ENCODE measurements at regions not wholly inside any gene's neighbourhood (a gene's known extent, or its start where the extent isn't known, plus 50 kb on each side); places are given as distances from the start of the nearest gene placed in this dataset.

DNA sequence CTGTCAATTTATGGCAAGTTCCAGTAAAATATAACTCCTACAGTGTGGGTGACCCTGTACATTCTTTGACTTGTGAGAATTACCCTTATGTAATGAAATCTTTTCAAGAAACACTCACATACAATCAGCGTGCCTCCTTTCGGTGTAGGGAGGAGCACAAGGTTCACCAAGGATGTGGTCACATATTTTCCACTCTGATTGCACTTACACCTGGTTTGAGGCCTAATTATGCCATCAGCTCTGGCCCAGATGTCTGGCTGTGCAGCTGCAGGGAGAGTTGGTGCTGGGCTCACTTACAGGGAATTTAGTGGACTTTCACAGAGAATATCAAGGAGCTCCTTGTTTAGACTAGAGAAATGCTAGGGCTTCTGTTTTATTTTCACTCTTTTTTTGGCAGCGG lies 146.0 kb upstream of the STEAP4 start (continued):
- TF ChIP-seq, protein P1, sequence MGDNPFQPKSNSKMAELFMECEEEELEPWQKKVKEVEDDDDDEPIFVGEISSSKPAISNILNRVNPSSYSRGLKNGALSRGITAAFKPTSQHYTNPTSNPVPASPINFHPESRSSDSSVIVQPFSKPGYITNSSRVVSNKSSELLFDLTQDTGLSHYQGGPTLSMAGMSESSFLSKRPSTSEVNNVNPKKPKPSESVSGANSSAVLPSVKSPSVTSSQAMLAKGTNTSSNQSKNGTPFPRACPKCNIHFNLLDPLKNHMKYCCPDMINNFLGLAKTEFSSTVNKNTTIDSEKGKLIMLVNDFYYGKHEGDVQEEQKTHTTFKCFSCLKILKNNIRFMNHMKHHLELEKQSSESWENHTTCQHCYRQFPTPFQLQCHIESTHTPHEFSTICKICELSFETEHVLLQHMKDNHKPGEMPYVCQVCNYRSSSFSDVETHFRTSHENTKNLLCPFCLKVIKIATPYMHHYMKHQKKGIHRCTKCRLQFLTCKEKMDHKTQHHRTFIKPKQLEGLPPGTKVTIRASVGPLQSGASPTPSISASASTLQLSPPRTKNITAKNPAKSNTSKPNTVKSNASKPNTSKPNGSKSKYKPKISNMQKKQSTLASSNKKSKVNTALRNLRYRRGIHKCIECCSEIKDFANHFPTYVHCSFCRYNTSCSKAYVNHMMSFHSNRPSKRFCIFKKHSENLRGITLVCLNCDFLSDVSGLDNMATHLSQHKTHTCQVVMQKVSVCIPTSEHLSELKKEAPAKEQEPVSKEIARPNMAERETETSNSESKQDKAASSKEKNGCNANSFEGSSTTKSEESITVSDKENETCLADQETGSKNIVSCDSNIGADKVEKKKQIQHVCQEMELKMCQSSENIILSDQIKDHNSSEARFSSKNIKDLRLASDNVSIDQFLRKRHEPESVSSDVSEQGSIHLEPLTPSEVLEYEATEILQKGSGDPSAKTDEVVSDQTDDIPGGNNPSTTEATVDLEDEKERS (tag by site-specific recombination; IDR thresholded peaks at IDR 0.05), result no peak
- TF ChIP-seq KLF9 (tag by site-specific recombination; IDR thresholded peaks at IDR 0.05; ENCODE audit: low read depth), result no peak
- TF ChIP-seq, protein P2, sequence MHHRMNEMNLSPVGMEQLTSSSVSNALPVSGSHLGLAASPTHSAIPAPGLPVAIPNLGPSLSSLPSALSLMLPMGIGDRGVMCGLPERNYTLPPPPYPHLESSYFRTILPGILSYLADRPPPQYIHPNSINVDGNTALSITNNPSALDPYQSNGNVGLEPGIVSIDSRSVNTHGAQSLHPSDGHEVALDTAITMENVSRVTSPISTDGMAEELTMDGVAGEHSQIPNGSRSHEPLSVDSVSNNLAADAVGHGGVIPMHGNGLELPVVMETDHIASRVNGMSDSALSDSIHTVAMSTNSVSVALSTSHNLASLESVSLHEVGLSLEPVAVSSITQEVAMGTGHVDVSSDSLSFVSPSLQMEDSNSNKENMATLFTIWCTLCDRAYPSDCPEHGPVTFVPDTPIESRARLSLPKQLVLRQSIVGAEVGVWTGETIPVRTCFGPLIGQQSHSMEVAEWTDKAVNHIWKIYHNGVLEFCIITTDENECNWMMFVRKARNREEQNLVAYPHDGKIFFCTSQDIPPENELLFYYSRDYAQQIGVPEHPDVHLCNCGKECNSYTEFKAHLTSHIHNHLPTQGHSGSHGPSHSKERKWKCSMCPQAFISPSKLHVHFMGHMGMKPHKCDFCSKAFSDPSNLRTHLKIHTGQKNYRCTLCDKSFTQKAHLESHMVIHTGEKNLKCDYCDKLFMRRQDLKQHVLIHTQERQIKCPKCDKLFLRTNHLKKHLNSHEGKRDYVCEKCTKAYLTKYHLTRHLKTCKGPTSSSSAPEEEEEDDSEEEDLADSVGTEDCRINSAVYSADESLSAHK (tag by site-specific recombination; IDR thresholded peaks at IDR 0.05), result no peak
- TF ChIP-seq, protein P3, sequence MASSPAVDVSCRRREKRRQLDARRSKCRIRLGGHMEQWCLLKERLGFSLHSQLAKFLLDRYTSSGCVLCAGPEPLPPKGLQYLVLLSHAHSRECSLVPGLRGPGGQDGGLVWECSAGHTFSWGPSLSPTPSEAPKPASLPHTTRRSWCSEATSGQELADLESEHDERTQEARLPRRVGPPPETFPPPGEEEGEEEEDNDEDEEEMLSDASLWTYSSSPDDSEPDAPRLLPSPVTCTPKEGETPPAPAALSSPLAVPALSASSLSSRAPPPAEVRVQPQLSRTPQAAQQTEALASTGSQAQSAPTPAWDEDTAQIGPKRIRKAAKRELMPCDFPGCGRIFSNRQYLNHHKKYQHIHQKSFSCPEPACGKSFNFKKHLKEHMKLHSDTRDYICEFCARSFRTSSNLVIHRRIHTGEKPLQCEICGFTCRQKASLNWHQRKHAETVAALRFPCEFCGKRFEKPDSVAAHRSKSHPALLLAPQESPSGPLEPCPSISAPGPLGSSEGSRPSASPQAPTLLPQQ (tag by site-specific recombination; IDR thresholded peaks at IDR 0.05), result no peak
- TF ChIP-seq ZFP37 (tag by site-specific recombination; IDR thresholded peaks at IDR 0.05), result no peak

DNA sequence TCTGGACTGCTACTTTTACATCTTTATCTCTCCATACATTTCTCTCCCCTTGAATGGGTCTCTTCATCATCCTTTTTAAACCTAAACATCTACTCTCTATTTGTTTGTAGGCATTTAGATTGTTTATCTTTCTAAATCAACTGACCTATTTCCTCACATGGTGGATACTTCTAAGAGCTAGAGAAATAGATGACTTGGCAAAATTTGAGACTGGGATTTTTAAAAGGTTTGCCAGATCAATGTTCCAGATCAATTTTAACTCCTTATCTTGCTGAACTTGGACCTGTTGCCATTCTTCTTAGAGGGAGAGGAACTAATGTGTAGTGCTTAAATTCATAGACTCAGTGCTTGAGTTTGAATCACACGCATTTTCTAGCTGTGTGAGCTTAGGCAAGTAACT lies 144.2 kb upstream of the STEAP4 start:
- Histone ChIP-seq H3K4me3 (ENCODE audit: low read depth, low read length) (no peak overlapping the region), H3K27ac (ENCODE audit: extremely low read depth, low read depth, low read length) (no peak overlapping the region), H3K36me3 (ENCODE audit: control insufficient read depth in 2 of 2, insufficient read depth in 1 of 2, low read length in 2 of 2) (no peaks in the 10 kb centered on the region), H3K4me1 (ENCODE audit: control insufficient read depth, insufficient read depth, low read length) (no peaks in the 10 kb centered on the region), H3K9me3 (ENCODE audit: control insufficient read depth, insufficient read depth, low read depth, low read length) (no peaks in the 10 kb centered on the region)
- ChIA-PET POLR2A (no interaction called here), CTCF (interaction anchor here (0.8 kb wide), 1 partner anchor 19 kb away, joined by 3 read pairs; no protein-coding TSS in a partner anchor)
- no peak for TF ChIP-seq ZNF266 (tag by site-specific recombination; IDR thresholded peaks at IDR 0.05; ENCODE audit: low read depth)
- no peak for TF ChIP-seq GLI4 (tag by site-specific recombination; IDR thresholded peaks at IDR 0.05)

DNA sequence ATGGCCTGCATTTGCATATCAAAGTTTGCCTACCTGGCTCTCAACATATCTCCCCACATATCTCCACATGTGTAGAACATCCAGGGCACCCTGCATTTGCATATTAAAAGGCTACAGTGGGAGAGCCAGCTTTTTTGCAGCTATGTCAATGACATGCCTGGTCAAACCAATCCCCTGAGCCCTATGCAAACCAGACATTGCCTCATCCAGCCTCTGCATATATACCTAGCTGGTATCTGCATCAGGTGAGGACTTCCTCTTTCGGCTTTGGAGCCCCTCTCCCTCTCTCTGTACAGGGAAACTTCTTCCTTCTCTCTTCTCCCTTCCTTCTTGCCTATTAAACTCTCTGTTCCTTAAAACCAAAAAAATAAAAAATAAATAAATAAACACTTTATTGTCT lies 142.7 kb upstream of the STEAP4 start:
- no peaks in the 10 kb centered on the region for H3K36me3 ChIP-seq (ENCODE audit: control insufficient read depth in 2 of 2, insufficient read depth in 1 of 2, low read length in 2 of 2)
- no peak for TF ChIP-seq KLF10 (tag by site-specific recombination; IDR thresholded peaks at IDR 0.05)
- TF ChIP-seq, protein P4, sequence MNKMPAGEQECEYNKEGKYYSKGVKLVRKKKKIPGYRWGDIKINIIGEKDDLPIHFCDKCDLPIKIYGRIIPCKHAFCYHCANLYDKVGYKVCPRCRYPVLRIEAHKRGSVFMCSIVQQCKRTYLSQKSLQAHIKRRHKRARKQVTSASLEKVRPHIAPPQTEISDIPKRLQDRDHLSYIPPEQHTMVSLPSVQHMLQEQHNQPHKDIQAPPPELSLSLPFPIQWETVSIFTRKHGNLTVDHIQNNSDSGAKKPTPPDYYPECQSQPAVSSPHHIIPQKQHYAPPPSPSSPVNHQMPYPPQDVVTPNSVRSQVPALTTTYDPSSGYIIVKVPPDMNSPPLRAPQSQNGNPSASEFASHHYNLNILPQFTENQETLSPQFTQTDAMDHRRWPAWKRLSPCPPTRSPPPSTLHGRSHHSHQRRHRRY (tag by site-specific recombination; IDR thresholded peaks at IDR 0.05), result no peak
- no peak for TF ChIP-seq ZNF610 (tag by site-specific recombination; IDR thresholded peaks at IDR 0.05; ENCODE audit: borderline replicate concordance)
- no peak for TF ChIP-seq ZIC2 (tag by site-specific recombination; IDR thresholded peaks at IDR 0.05)
- TF ChIP-seq, protein P5, sequence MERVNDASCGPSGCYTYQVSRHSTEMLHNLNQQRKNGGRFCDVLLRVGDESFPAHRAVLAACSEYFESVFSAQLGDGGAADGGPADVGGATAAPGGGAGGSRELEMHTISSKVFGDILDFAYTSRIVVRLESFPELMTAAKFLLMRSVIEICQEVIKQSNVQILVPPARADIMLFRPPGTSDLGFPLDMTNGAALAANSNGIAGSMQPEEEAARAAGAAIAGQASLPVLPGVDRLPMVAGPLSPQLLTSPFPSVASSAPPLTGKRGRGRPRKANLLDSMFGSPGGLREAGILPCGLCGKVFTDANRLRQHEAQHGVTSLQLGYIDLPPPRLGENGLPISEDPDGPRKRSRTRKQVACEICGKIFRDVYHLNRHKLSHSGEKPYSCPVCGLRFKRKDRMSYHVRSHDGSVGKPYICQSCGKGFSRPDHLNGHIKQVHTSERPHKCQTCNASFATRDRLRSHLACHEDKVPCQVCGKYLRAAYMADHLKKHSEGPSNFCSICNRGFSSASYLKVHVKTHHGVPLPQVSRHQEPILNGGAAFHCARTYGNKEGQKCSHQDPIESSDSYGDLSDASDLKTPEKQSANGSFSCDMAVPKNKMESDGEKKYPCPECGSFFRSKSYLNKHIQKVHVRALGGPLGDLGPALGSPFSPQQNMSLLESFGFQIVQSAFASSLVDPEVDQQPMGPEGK (tag by site-specific recombination; IDR thresholded peaks at IDR 0.05), result no peak
- no peak for TF ChIP-seq ZNF521 (tag by site-specific recombination; IDR thresholded peaks at IDR 0.05)
- TF ChIP-seq ZNF654 (tag by site-specific recombination; IDR thresholded peaks at IDR 0.05; ENCODE audit: low read depth), result no peak
- no peak for TF ChIP-seq PRDM1 (tag by site-specific recombination; IDR thresholded peaks at IDR 0.05)
- TF ChIP-seq, protein P6, sequence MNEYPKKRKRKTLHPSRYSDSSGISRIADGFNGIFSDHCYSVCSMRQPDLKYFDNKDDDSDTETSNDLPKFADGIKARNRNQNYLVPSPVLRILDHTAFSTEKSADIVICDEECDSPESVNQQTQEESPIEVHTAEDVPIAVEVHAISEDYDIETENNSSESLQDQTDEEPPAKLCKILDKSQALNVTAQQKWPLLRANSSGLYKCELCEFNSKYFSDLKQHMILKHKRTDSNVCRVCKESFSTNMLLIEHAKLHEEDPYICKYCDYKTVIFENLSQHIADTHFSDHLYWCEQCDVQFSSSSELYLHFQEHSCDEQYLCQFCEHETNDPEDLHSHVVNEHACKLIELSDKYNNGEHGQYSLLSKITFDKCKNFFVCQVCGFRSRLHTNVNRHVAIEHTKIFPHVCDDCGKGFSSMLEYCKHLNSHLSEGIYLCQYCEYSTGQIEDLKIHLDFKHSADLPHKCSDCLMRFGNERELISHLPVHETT (tag by site-specific recombination; IDR thresholded peaks at IDR 0.05), result no peak
- POLR2A ChIA-PET, result no interaction called here
- H3K4me3 ChIP-seq (ENCODE audit: low read depth, low read length), result no peak overlapping the region
- CTCF ChIA-PET, result interaction anchor here (0.7 kb wide), 1 partner anchor 25 kb away, joined by 3 read pairs; no protein-coding TSS in a partner anchor
- no peaks in the 10 kb centered on the region for H3K9me3 ChIP-seq (ENCODE audit: control insufficient read depth, insufficient read depth, low read depth, low read length)
- no peak overlapping the region for H3K27ac ChIP-seq (ENCODE audit: extremely low read depth, low read depth, low read length)
- H3K4me1 ChIP-seq (ENCODE audit: control insufficient read depth, insufficient read depth, low read length), result no peaks in the 10 kb centered on the region
